PC-3 (cell line): ENCODE measurements at regions not wholly inside any gene's neighbourhood (a gene's known extent, or its start where the extent isn't known, plus 50 kb on each side); places are given as distances from the start of the nearest gene placed in this dataset.

Source experiments
- CTCF ChIP-seq: fragments of 300-600 bp; sonication (generic); conservative IDR thresholded peaks from 2 replicates; pipeline ENCODE4 v1.5.1; 2017; ENCODE audit warnings: antibody characterized with exemption, low read depth, mild to moderate bottlenecking, low read length
- EZH2 ChIP-seq: fragments of 300-600 bp; sonication (generic); IDR thresholded peaks from one replicate; pipeline ENCODE4 v1.6.1; 2017; ENCODE audit warnings: antibody characterized with exemption, mild to moderate bottlenecking, low read length; ENCODE audit not compliant: unreplicated experiment
- EZH2phosphoT487 ChIP-seq: fragments of 300-600 bp; sonication (generic); IDR thresholded peaks from 2 replicates; pipeline ENCODE4 v1.6.1; 2018; ENCODE audit warnings: mild to moderate bottlenecking, antibody characterized with exemption, low read length, borderline replicate concordance

- TF ChIP-seq EZH2 (no peak), CTCF (no peak), EZH2phosphoT487 (no peak)
These were observed 168.6 kb downstream of the CARTPT start for GRCh38 chr5:71887680-71888079.
